Fibroblast of pulmonary artery (primary cell): ENCODE measurements at regions not wholly inside any gene's neighbourhood (a gene's known extent, or its start where the extent isn't known, plus 50 kb on each side); places are given as distances from the start of the nearest gene placed in this dataset.
"Not testable (repeated sequence)": the region's sequence is repeated elsewhere in the genome, so short reads cannot be mapped to it uniquely, and the experiment has no call there.

Experiments
- DNase-seq: peaks from one replicate; pipeline ENCODE4 v3.0.0-alpha.2; 2010; ENCODE audit warnings: low read depth
- H3K4me3 ChIP-seq: replicated peaks from 2 replicates; pipeline ENCODE4 v1.5.1; 2011; ENCODE audit warnings: low read depth, mild to moderate bottlenecking, control low read depth, low read length, moderate library complexity
- TF ChIP-seq, protein P1 (sequence below): IDR thresholded peaks from 2 replicates; pipeline ENCODE4 v1.5.1; 2011; ENCODE audit warnings: mild to moderate bottlenecking, control low read depth, low read length, inconsistent platforms; ENCODE audit errors: missing control alignments

DNA sequence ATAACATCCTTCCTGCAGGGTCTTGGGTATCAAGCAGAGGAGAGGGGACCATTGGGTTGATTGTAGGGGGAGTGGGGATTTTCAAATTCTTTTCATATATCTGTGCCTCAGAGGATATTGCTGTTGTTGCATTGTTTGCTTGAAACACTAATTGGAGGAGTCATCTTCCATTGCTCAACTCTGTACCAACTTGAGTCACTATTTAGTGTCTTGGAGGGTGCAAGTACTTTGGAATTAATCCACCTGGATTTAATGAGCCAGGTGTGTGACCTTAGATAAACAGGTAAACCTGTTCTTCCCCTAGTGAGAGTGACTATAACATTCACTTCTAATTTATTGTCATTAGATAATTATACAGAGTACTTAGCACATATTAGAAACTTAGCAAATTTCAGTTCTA, 151.3 kb upstream of the CNTNAP4 start:
- TF ChIP-seq, protein P1, sequence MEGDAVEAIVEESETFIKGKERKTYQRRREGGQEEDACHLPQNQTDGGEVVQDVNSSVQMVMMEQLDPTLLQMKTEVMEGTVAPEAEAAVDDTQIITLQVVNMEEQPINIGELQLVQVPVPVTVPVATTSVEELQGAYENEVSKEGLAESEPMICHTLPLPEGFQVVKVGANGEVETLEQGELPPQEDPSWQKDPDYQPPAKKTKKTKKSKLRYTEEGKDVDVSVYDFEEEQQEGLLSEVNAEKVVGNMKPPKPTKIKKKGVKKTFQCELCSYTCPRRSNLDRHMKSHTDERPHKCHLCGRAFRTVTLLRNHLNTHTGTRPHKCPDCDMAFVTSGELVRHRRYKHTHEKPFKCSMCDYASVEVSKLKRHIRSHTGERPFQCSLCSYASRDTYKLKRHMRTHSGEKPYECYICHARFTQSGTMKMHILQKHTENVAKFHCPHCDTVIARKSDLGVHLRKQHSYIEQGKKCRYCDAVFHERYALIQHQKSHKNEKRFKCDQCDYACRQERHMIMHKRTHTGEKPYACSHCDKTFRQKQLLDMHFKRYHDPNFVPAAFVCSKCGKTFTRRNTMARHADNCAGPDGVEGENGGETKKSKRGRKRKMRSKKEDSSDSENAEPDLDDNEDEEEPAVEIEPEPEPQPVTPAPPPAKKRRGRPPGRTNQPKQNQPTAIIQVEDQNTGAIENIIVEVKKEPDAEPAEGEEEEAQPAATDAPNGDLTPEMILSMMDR: no peak
- H3K4me3 ChIP-seq: no peak overlapping the region
- DNase-seq: no peak

DNA sequence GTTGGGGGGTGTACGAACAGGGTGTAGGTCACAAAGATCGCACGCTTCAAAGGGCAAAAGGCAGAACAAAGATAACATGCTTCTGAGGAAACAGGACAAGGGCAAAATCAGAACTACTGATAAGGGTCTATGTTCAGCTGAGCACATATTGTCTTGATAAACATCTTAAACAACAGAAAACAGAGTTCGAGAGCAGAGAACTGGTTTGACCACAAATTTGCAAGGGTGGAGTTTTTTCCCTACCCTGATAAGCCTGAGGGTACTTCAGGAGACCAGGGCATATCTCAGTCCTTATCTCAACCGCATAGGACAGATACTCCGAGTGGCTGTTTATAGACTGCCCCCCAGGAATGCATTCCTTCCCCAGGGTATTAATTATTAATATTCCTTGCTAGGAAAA, 139.1 kb upstream of the CNTNAP4 start:
- not testable (repeated sequence) for H3K4me3 ChIP-seq, DNase-seq

DNA sequence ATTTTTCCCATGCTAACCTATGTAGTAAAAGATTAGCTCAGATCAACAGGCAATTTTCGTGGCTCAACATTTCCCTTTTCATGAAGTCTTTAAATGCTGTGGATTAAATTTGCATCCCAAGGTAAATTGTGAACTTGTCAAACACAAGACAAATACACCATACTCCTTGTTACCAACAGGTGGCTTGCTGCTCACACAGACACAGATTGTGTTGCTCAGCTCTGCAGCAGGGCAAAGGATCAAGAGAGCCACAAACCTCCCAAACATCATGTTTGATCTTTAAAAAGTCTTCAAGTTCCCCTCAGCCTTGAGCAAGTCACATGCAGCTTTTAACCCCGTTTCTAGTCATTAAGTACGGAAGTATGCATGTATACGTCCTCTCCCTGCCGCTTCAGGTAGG, 119.6 kb upstream of the CNTNAP4 start:
- TF ChIP-seq, protein P1: no peak
- H3K4me3 ChIP-seq: no peak overlapping the region
- DNase-seq: no peak

DNA sequence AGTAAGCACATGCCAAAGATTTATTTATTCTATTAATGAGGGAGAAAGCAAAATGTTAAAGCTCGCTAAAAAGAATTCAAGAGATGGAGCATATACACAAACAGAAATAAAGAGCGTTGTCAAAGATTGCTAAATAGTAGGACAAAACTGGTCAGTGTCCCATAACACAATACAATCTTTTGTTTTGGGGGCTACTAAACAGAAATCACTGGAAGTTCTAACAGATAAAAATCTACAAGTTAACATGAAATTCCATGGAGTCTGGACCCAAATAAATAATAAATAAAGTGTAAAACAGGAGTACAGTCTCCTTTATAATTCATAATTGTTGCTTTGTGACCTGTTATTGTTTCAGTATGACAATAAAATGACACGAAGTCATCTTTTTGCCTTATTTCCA, 115.2 kb upstream of the CNTNAP4 start:
- no peak overlapping the region for H3K4me3 ChIP-seq
- TF ChIP-seq, protein P1: no peak
- no peak for DNase-seq

DNA sequence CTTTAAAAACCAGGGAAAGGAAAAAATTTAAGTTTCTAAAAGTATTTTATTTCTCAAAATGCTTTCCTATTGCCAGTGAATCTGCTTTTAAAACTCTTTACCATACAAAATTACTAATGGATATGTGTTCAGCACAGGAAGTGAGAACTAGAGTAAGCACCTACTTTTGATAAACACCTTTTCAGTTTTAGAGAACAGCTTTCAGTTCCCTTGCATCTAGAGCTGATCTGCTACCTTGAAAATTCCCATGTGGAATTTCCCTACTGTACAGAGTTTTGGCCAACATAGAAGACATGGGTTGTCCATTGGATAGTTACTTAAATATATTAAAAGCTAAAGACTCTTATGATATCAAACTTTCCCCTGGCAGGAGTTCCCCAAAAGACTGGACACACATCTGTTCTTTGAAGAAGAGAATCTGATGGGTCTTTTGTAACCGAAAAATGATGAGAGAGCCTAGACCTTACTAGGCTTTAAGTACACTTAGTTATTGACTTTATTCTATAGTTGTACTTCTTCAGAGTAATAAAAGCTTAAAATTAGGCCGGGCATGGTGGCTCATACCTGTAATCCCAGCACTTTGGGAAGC, 112.1 kb upstream of the CNTNAP4 start:
- no peak for DNase-seq
- TF ChIP-seq, protein P1: no peak
- H3K4me3 ChIP-seq: no peak overlapping the region

DNA sequence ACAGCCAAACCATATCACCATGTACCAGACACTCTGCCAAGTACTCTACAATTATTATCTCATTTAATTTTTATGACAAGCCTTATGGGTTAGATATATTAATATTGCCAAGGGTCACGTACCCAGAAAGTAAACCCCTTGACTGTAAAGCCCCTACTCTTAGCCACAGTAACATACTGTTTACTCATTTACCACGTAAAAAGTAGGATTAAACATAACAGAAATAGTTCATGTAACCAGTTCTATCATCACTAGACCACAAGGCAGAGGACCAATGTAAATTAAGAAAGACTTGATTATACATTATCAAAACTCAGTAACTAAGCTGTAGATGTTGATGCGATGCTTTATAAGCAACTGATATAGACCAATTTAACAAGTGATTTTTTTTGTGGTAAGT, 101.5 kb upstream of the CNTNAP4 start:
- TF ChIP-seq, protein P1: no peak
- DNase-seq: no peak
- H3K4me3 ChIP-seq: no peak overlapping the region

DNA sequence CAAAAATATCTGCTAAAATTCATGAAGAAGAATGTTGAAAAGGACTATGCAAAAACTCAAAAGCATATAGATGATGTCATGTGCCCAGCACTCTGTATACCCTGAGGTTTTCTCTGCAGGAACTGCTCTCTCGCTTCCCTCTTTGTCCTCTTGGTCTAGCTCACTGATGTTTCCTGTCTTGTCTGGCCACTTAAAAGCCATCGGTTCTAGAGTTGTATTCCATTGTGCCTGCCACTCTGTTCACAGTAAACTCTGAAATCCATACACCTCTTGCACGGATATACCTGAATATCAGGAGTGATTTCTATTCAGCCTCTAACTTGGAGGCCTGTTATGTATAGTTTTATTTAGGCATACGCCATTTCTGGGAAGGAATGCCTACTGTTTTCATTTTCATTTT, 101.0 kb upstream of the CNTNAP4 start:
- no peak for DNase-seq
- no peak overlapping the region for H3K4me3 ChIP-seq
- TF ChIP-seq, protein P1: no peak
